ENCODE measurements at regions not wholly inside any gene's neighbourhood (a gene's known extent, or its start where the extent isn't known, plus 50 kb on each side); places are given as distances from the start of the nearest gene placed in this dataset.
A peak's percentile ranks its signal among the peaks of the same experiment; 100 is the strongest.

- TF ChIP-seq JUND (IDR thresholded peaks at IDR 0.05; ENCODE audit: low read depth), result no peak
- in situ Hi-C loops (cut with HindIII; ENCODE audit: low pct_unique_long_range_greater_than_20kb, low sequenced_read_pairs), result no loop called here
- no peak for DNase-seq (ENCODE audit: low read depth in 1 of 2, low spot score in 1 of 2)
Observed at GRCh38 chr18:32621034-32621433, 150.4 kb upstream of the GAREM1 start.

GRCh38 chr18:32618546-32618945, 147.9 kb upstream of the GAREM1 start:
- TF ChIP-seq JUND (IDR thresholded peaks at IDR 0.05; ENCODE audit: low read depth), result no peak
- in situ Hi-C loops (cut with HindIII; ENCODE audit: low pct_unique_long_range_greater_than_20kb, low sequenced_read_pairs), result no loop called here
- no peak for DNase-seq (ENCODE audit: low read depth in 1 of 2, low spot score in 1 of 2)

GRCh38 chr18:32613821-32614220, 143.1 kb upstream of the GAREM1 start:
- TF ChIP-seq JUND (IDR thresholded peaks at IDR 0.05; ENCODE audit: low read depth), result no peak
- DNase-seq (ENCODE audit: low read depth in 1 of 2, low spot score in 1 of 2), result no peak
- in situ Hi-C loops (cut with HindIII; ENCODE audit: low pct_unique_long_range_greater_than_20kb, low sequenced_read_pairs), result no loop called here

DNA sequence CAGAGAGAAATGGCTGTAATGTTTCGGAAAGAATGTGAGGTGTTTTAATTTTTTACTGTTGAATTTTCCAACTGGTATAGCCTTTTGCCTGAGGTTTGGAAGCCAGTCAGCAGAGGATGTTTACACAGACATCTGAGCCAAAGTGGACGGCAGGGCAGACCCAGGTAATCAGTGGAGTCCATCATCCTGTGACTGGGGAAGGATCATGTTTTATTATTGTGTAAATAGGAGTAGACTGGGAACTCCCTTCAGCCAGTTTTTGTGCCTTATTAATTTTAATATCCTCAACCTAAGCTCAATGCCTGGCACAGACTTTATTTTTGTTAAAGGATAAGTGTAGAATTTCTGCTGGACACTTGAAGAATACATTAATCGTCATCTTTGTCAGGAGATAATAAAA, 142.0 kb upstream of the GAREM1 start:
- TF ChIP-seq JUND (IDR thresholded peaks at IDR 0.05; ENCODE audit: low read depth), result no peak
- in situ Hi-C loops (cut with HindIII; ENCODE audit: low pct_unique_long_range_greater_than_20kb, low sequenced_read_pairs), result no loop called here
- peak in 1 of 2 experiments; percentile 64 for DNase-seq (ENCODE audit: low read depth in 1 of 2, low spot score in 1 of 2)

DNA sequence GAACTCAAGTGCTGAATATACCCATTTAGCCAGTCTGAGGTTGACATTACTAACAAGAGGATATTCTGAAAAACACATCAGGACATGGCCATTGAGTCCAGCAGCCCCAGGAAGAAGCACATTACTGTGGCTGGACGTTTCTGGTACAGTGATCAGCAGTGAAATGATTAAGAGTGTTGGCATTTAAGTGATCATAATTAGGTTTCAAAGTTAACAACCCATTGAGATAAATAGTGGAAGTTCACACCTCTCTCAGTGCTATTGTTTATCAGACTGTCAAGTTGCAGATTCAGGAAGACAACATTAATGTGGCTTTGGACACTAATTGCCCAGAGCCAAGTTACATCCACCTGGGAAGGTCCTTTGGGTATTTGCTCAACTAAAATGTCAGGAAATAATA, 139.5 kb upstream of the GAREM1 start:
- TF ChIP-seq JUND (IDR thresholded peaks at IDR 0.05; ENCODE audit: low read depth), result no peak
- no peak for DNase-seq (ENCODE audit: low read depth in 1 of 2, low spot score in 1 of 2)
- in situ Hi-C loops (cut with HindIII; ENCODE audit: low pct_unique_long_range_greater_than_20kb, low sequenced_read_pairs), result no loop called here

DNA sequence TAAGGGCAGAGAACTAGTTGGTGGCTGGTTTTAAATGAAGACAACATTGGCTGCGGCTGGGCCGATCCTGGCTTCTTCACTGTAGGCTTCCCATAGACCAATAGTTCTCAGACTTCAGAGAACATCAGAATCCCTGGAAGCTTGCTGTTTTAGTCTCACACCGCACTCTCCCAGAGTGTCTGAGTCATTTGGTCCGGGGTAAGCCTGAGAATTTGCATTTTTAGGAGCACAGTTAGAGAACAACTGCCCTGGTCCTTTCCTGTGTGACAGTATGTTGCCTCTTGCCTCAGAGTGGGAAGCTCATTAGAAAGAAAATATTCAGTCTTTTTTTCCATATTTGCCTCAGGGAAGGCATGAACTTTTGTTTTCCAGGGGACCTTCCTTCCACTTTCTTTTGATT, 137.1 kb upstream of the GAREM1 start:
- TF ChIP-seq JUND (IDR thresholded peaks at IDR 0.05; ENCODE audit: low read depth), result no peak
- DNase-seq (ENCODE audit: low read depth in 1 of 2, low spot score in 1 of 2), result no peak
- in situ Hi-C loops (cut with HindIII; ENCODE audit: low pct_unique_long_range_greater_than_20kb, low sequenced_read_pairs), result no loop called here

- no peak for TF ChIP-seq JUND (IDR thresholded peaks at IDR 0.05; ENCODE audit: low read depth)
- DNase-seq (ENCODE audit: low read depth in 1 of 2, low spot score in 1 of 2), result no peak
- in situ Hi-C loops (cut with HindIII; ENCODE audit: low pct_unique_long_range_greater_than_20kb, low sequenced_read_pairs), result no loop called here
Observed at GRCh38 chr18:32598144-32598543, 127.5 kb upstream of the GAREM1 start.

DNA sequence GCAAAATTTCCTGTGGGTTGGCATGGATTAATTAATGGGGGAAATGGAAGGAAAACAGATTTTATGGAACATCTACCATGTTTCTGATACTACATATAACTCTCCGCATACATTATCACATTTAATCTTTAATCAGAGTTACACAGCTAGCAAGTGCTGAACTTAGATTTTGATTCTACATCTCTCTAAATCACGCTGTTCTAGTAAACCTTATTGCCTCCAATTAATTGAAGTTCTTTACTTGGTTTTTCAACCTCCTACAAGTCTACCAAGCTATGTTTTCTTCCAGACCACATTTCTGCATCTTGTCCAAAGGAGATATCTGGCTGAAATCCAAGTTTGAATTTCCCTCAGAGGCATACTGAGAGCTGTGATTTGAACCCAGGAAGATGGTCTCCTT, 125.8 kb upstream of the GAREM1 start:
- in situ Hi-C loops (cut with HindIII; ENCODE audit: low pct_unique_long_range_greater_than_20kb, low sequenced_read_pairs), result no loop called here
- no peak for TF ChIP-seq JUND (IDR thresholded peaks at IDR 0.05; ENCODE audit: low read depth)

DNA sequence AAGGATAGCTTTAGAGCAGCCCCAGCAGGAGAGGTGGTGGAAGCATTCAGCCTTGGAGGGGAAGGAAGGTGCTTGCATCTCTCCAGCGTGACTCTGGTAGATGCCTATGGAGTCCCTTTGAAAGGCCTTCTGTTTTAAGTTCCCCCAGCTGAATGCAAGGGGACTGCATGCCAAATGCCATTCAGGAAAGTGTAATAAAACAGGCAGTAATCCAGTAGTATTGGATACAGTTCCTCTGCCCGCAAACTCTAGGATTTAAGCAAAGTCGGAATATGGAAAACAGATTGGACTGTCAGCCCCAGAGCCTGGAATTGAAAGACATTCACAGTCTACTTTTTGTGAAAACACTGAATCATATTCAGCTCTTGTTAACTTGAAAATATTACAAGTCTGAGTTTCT, 125.2 kb upstream of the GAREM1 start:
- in situ Hi-C loops (cut with HindIII; ENCODE audit: low pct_unique_long_range_greater_than_20kb, low sequenced_read_pairs), result no loop called here
- no peak for DNase-seq (ENCODE audit: low read depth in 1 of 2, low spot score in 1 of 2)
- TF ChIP-seq JUND (IDR thresholded peaks at IDR 0.05; ENCODE audit: low read depth), result no peak

More for the DNA sequence above, 125.8 kb upstream of the GAREM1 start:
- no peak for DNase-seq (ENCODE audit: low read depth in 1 of 2, low spot score in 1 of 2)

DNA sequence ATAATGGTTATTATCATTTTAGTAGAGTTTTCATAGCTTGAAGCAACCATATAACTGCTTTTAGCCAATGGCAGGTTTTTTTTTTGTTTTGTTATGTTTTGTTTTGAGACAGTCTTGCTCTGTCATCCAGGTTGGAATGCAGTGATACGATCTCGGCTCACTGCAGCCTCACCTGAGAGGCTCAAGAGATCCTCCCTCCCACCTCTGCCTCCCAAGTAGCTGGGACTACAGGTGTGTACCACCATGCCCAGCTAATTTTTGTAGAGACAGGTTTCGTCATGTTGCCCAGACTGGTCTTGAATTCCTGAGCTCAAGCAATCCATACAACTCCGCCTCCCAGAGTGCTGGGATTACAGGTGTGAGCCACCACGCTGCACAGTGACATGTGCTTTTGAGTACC, 117.5 kb upstream of the GAREM1 start:
- in situ Hi-C loops (cut with HindIII; ENCODE audit: low pct_unique_long_range_greater_than_20kb, low sequenced_read_pairs), result no loop called here
- TF ChIP-seq JUND (IDR thresholded peaks at IDR 0.05; ENCODE audit: low read depth), result no peak
- no peak for DNase-seq (ENCODE audit: low read depth in 1 of 2, low spot score in 1 of 2)

DNA sequence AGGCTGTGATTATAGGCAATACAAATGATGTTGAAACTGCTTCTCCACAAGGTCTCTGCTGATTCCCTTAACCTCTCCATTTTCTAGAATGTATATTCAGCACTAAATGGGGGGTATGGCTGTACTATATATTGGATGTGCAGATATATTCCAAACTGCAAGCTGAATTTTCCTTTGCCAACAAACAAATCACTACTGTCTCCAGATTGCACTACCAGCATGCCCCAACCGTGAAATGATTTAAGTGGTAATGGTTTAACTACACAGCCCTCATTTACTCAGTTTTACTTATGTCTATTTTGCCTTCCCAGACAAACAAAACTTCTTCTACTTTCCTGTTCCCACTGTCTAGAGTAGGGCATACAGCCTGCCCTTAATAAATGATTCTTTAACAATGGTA, 112.7 kb upstream of the GAREM1 start:
- in situ Hi-C loops (cut with HindIII; ENCODE audit: low pct_unique_long_range_greater_than_20kb, low sequenced_read_pairs), result no loop called here
- no peak for DNase-seq (ENCODE audit: low read depth in 1 of 2, low spot score in 1 of 2)
- no peak for TF ChIP-seq JUND (IDR thresholded peaks at IDR 0.05; ENCODE audit: low read depth)

DNA sequence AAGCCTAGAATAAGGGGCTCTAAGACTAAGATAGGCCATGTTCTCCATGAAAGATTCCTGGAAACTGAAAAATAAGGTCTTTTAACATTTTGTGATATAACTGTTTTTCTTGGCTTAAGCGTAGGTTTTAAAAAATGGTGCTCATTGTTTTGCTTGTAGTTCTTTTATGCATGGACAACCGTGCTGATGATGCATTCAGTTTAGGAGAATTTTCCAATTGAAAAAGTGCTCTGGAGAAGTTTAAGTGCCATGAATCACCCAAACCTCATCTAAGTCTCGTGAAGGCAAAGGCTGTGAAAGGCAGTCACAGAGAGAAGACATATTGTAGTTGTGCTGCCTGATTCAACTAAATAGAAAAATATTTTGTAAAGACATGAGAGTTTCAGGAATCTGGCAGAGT, 111.8 kb upstream of the GAREM1 start:
- in situ Hi-C loops (cut with HindIII; ENCODE audit: low pct_unique_long_range_greater_than_20kb, low sequenced_read_pairs), result no loop called here
- no peak for TF ChIP-seq JUND (IDR thresholded peaks at IDR 0.05; ENCODE audit: low read depth)
- DNase-seq (ENCODE audit: low read depth in 1 of 2, low spot score in 1 of 2), result no peak

GRCh38 chr18:32577561-32577960, 106.9 kb upstream of the GAREM1 start:
- TF ChIP-seq JUND (IDR thresholded peaks at IDR 0.05; ENCODE audit: low read depth), result no peak
- DNase-seq (ENCODE audit: low read depth in 1 of 2, low spot score in 1 of 2), result no peak
- in situ Hi-C loops (cut with HindIII; ENCODE audit: low pct_unique_long_range_greater_than_20kb, low sequenced_read_pairs), result no loop called here

GRCh38 chr18:32576296-32576916, 105.7 kb upstream of the GAREM1 start:
- DNase-seq (ENCODE audit: low read depth in 1 of 2, low spot score in 1 of 2), result peak in 1 of 2 experiments; percentile 5
- no peak for TF ChIP-seq JUND (IDR thresholded peaks at IDR 0.05; ENCODE audit: low read depth)
- in situ Hi-C loops (cut with HindIII; ENCODE audit: low pct_unique_long_range_greater_than_20kb, low sequenced_read_pairs), result no loop called here

Measured in T47D (cell line).